ENCODE measurements at regions not wholly inside any gene's neighbourhood (a gene's known extent, or its start where the extent isn't known, plus 50 kb on each side); places are given as distances from the start of the nearest gene placed in this dataset.

DNA sequence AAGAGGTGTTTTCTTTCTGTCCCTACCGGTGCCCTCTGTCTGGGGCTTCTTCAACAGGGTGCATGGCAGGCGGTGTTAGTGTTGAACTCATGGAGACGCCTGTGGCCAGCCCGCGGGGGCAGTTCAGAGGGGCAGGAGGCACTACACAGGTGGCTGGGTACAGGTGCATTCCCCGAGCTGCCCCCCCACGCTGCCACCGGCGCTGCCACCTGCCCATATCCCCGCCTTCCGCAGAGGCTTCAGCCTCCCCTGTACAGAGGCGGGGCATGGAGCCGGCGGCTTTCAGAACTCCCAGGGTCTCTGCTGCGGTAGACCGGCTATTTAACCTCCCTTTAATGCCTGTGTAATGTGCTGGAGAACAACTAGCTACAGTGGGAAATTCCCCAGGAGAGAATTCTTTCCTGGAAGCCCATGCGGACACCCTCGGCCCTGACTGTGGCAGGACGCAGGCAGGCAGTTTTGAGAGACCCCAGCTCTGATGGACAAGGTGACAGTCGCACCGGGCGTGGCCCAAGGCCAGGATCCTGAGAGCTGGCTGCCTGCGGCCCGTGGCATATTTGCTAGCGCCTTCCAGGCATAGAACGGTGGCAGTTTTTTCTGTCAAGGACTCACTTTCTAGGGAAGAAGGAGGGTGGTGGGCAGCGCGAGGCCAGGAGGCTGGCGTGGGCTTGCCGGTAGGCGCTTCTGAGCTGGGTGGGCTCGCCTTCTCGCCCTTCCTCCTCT is 53.7 kb upstream of the ZNF32 start:
- no peak for DNase-seq

DNA sequence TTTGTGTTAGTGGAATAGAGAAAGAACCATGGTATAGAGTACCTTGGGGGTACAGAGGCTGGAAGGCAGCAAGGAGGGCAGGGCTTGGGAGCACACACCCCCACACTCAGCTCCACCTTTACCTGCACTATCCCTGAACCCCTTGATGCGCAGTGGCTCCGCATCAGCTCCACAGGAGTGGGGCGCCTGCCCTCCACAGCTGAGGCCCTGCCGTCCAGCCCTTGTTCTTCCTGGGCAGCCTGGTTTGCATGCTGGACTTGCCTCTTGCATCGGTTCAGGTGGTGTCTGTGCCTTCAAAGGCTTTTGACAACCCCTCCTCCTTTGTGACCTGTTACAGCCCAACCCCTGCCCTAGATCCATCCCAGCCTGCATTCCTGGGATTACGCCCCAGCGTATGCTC is 52.6 kb upstream of the ZNF32 start:
- no peak for DNase-seq

DNA sequence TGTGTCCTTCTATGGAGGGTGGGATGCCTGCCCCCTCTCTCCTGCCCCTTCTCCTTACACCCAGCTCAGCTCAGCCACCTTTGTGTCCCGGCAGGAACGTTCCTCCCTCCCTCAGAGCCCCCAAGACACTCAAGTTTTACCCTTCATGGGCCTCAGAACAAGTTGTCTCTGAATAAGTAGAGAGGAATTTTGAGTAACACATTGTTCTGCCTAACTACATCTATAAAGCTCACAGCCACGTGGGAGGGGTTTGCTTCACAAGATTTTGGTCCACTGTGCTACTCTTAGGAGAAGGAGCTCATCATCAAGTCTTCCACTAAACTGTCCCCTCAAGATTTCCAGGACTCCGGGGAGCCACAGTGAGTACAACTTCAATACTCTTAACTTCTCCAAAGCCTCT is 51.6 kb upstream of the ZNF32 start:
- no peak for DNase-seq

DNA sequence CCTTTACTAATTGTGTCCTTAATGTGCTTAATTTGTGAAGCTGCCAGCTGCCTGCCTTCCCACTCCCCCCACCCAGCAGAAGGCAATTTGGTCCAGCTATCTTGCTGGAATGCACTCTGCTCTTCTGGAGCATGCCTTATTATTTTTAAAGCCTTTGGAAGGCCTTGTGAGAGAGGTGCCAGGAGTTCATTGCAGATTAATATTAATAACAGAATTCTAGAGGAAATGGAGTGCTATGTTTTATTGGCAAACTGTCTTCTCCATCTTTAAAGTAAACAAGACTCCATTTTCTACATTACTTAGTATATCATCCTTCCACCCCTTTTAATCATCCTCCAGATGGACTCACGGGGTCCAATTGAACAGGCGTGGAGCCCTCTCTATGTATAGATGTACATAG is 50.8 kb upstream of the ZNF32 start:
- no peak for DNase-seq

Measured in activated T-cell treated with anti-CD3 and anti-CD28 coated beads, Interleukin-2, amount 50 U/mL, for 48 hours (primary cell).